DLD1 (cell line): ENCODE measurements at regions not wholly inside any gene's neighbourhood (a gene's known extent, or its start where the extent isn't known, plus 50 kb on each side); places are given as distances from the start of the nearest gene placed in this dataset.

Source experiments
- in situ Hi-C: cut with HindIII; loops from 2 replicates; pipeline ENCODE4 v1.10.0; 2017; ENCODE audit warnings: low sequenced_read_pairs

DNA sequence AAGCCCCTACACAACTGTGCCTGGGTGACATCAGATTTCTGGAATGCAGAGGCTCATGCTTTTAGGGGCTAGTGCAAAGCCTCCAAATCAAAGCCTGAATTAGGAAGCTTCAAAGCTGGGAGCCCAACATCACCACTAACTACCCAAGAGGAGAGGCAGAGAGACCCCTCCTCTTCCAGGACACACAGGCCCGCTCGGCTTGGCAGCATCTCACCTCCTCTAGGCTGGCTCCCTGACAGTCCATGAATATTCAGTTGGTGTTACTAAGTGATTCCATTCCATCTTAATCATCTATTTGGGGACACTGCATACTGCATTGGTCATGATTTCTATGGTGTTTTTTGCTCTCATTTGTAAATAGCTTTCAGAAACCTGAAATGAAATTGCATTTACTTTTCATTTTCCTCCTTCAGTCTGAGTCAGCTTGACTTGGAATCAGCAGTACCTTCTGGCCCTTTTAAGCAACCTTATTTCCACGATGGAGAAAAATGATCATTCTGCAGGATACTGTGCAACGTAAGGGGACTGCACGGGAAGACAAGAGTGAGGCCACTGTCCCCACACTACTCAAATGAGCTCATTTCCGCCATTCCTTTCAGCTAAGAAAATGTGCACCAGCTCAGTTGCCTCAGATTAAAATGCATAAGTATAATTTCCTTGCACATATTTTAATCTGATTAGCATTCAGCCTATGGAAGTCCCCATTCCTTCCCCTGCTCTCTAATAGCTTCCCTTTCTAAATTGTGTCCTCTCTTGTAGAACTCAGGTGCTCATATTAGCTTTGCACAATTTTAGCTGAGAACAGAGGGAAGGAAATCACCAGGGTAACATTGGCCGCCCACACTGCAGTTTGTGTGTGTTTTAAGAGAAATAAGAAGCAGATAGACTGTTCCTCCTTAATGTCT, 219.9 kb downstream of the RFC3 start:
- in situ Hi-C loops: no loop called here

DNA sequence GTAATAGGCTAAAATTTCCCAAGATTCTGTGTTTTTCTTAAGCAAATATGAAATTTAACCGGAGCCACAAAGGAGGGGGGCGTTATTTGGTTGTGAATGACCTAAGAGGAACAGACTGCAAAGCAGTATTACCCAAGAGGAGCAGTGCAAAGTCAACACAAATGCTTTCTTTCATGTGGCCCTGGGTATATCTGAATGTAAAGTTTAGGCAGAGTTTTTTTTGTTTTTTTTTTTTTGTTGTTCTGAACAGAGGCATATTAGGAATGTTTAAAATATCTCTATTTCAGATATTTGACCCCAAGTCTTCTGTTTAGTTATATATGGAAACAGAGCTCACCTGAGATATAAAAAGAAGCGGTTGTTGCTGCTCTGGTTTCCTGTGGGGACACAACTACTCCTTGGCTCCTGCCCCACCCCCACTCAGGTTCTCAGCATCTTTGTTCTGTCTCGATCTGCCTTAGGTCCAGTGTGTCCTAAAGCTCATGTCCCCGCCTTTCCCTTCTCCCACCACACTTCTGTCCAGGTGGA, 220.7 kb downstream of the RFC3 start:
- in situ Hi-C loops: no loop called here

GRCh38 chr13:34039678-34040077, 221.7 kb downstream of the RFC3 start:
- in situ Hi-C loops: no loop called here

DNA sequence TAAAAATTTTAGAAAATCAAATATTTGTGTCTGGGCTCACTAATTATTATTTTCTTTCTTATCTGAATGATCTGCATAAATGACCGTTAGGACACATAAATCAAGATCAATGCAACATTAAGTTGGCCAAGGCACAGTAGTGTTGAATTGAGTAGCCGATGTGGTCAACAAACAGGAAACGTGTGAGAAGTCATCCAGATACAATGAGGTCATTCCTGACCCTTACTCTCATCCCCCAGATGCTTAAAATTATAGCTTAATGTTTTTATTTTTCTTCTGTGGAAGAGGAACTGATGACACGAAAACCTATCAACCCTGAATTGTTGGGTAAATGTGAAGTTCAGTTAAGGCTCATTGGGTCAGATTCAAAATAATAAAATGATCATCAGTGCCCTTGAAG, 222.9 kb downstream of the RFC3 start:
- in situ Hi-C loops: no loop called here

- in situ Hi-C loops: no loop called here
Observed at GRCh38 chr13:34044041-34044440, 226.1 kb downstream of the RFC3 start.

DNA sequence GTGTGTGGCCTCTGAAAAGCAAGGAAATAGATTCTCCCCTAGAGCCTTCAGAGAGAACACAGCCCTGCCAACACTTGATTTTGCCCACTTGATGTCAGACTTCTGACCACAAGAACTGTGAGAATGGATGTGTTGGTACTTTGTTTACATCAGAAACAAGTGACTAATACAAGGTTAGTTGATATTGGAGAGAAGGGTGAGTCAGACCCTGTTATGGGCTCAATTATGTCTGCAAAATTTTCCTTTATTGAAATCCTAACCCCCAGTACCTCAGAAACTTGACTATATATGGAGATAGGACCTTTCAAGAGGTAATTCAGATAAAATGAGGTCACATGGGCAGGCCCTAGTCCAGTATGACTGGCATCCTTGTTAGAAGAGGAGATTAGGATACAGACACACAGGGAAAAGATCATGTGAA, 226.7 kb downstream of the RFC3 start:
- in situ Hi-C loops: no loop called here

DNA sequence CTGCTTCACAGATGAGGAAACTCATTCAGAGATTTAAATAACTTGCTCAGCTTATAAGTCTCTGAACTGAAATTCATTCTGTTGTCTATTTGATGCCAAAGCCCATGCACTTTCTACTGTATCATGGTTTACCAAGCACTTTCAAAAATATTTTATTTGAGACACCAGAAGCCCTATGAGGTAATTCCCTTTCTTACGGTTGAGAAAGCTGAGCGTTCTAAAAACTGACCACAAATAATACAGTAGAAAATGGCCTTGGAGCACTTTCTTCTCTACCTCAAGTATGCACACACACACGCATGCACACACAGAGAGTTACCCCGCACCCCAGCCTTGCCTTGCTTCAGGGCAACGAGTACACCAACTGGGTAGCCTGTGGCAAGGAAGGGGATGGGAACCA, 228.5 kb downstream of the RFC3 start:
- in situ Hi-C loops: no loop called here

GRCh38 chr13:34048652-34049051, 230.7 kb downstream of the RFC3 start:
- in situ Hi-C loops: no loop called here

DNA sequence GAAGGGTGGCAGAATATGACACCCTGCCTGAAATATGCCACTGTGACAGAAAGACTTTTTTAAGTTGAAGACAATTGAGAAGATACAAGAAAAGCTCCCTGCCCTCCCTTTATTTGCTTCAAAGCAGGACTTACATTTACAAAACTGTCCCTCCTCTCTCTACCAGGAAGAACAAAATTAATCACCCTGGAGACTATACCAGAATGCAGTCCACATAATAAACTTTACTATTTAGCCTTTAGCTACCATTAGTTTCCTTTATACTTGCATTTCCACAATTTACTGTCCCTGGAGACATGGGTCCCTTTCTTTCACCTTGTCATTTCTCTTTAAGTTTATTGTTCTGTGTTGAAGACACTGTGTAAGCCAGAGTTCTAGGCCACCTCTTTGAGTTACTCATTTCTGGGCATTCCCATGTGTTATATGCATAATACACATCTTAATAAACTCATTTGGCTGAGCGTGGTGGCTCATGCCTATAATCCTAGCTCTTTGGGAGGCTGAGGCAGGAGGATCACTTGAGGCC, 238.8 kb downstream of the RFC3 start:
- in situ Hi-C loops: no loop called here

DNA sequence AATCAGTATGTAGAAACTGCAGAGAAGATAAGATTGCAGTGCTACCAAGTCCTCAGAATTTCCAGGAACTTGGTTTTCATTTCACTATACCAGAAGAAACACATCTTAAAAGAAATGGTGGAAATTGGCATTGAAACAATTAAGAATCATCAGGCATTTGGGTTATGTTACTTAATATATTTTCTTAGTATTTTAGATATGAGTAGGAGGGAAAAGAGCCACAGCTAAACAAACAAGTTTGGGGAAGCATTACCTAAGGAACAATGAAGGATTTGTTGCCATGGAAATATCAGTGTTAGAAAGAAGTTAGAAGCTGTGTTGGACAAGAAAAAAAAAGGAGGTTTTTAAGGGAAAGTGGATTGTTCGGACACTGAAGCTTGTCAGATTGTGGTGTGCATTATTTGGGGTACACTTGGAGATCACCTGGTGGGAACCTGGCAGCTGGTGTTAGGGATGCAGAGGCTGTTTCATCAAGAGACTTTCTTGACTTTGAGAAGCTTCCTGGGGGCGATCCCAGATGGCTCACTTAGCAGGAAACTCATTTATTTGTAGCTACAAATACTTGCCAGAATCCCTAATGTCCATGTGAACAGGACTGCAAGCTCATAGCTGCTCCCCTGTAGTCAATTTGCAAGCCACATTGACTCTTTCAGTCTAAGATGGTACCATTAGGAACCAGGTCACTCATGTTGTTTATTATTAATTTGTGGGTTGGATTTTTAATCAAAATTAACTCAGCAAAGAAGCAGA, 246.7 kb downstream of the RFC3 start:
- in situ Hi-C loops: no loop called here

DNA sequence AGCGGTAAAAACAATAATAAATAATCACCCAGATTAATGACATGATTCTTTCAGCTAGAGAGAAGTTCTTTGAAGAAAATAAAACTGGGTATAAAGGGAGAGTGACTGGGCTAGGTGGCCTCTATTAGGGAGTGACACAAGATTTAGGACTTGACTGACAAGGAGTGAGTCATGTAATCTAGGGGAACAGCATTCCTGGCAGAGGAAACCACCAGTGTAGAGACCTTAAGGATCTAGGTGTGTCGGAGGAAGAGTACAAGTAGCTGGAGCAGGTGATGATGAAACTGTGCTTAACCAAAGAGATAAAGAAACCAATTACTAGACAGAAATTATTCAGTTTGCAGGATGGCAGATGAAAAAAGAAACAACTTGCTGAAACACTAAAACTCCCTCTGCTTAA, 248.0 kb downstream of the RFC3 start:
- in situ Hi-C loops: no loop called here

- in situ Hi-C loops: no loop called here
Observed at GRCh38 chr13:34066344-34066743, 248.4 kb downstream of the RFC3 start.

DNA sequence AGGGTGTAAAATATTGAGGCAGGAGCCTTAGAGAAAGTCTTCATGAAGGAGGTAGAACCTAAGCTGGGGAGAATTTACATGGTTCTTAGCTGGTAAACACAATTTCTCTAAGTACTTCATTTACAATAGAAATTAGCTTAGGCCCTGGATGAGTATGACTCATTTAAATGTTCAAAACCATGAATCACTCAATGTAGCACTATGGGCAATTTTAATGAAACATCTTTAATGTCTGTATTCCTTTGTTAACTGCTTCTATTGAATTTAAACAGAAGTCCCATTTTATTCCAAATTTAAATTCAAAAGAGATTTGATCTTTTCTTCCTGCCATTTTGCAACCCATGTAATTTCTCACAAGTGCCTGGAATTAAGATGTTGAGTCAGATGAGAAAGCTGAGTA, 252.1 kb downstream of the RFC3 start:
- in situ Hi-C loops: no loop called here

DNA sequence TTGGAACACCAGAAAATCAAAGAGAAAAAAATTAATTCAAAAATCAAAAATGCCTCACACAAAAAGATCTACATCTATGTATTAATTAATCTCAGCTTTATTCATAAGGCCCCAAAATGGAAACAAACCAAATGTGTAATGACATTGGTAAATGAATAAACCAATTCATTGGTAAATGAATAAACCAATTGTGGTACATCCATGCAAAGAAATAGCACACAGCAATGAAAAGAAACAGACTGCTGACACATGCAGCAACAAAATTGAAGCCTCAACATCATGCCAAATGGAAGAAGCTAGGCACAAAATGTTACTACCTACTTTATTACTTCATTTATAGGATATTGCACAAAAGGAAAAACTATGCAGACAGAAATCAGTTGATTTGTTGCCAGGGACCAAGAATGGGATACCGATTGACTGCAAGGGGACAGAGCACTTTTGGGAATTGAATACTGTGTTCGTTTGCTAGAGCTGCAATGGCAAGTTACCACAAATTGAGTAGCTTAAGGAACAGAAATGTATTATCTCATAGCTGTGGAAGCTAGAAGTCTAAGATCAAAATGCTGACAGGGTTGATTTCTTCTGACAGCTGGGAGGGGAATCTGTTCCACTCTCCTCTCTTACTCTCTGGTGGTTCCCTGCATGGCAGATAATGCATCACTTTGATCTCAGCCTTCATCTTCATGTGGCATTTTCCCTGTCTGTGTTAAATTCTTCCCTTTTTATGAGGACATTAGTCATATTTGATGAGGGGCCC, 252.8 kb downstream of the RFC3 start:
- in situ Hi-C loops: no loop called here

GRCh38 chr13:34076319-34076718, 258.4 kb downstream of the RFC3 start:
- in situ Hi-C loops: no loop called here

GRCh38 chr13:34076943-34077703, 259.2 kb downstream of the RFC3 start:
- in situ Hi-C loops: no loop called here

DNA sequence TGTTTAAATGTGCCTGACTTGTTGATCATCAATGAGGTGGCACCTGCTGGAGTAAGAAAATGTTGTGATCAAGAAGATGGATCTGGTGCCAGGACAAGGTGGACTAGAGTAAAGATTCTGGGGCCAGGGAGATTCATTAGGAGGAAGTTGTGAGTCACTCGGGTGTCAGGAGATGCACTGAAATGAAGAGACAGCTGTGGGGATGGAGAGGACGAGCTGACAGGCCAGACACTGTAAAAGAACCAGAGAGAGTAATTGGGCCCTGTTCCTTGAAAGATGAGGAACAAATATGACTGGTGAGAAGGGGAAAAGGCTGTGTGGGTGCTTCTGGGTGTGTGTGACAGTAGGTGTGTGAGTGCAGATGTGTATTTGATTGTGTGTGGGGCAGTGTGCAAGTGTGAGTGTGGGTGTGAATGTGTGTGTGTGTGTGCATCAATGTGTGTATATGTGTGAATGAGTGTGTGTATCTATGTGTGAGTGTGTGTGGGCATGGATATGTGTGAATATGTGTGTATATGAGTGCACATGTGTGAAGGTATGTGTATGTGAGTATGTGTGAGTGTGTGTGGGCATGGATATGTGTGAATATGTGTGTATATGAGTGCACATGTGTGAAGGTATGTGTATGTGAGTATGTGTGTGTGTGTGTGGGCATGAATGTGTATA, 260.5 kb downstream of the RFC3 start:
- in situ Hi-C loops: no loop called here

DNA sequence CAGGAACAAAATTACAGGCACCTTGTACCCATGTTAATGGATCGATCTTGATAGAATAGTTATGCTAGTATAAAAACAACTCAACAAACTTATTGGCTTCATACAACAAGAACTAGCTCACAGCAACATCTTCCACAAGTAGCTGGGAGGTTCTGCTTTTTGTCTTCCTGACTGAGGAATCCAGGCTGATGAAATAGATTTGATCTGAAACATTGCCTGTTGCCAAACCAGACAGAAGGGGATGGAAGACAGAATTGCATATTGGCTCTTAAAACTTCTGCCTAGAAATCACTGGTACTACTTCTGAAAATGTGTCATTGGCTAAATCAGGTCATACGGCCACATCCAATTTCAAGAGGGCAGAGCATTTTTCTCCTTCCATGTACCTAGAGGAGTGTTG, 267.3 kb downstream of the RFC3 start:
- in situ Hi-C loops: no loop called here

DNA sequence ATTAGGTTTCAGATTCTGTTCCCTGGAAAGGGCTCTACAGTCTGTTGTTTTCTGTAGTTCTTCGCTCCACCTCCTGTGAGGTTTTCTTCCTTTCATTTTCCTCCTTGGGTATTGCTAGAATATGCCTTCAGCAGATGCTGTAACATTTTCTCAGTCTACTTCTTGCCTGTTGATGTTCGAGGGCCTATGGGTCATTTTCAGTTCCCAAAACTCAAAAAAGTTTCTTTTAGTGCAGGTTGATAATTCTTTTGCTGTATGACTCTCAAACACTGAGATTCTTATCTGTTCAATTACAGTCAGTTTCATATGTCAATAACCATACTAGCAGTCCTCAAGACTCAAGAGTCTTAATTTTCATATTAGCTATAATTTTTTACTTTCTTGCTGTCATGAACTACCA, 268.3 kb downstream of the RFC3 start:
- in situ Hi-C loops: no loop called here

DNA sequence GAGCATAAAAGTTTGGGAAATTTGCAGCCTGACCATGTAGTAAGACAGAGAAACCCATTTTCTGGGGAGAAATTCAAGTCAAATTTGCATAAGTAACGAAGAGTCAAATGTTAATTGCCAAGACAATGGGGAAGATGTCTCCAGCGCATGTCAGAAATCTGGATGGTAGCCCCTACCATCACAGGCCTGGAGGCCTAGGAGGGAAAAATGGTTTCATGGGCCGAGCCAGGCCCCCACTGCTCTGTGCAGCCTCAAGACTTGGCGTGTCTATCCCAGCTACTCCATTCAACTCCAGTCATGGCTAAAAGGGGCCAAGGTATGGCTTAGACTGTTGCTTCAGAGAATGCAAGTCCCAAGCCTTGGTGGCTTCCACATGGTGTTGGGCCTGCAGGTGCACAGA, 269.8 kb downstream of the RFC3 start:
- in situ Hi-C loops: no loop called here
